ENCODE measurements at regions not wholly inside any gene's neighbourhood (a gene's known extent, or its start where the extent isn't known, plus 50 kb on each side); places are given as distances from the start of the nearest gene placed in this dataset.
A peak's percentile ranks its signal among the peaks of the same experiment; 100 is the strongest.

DNA sequence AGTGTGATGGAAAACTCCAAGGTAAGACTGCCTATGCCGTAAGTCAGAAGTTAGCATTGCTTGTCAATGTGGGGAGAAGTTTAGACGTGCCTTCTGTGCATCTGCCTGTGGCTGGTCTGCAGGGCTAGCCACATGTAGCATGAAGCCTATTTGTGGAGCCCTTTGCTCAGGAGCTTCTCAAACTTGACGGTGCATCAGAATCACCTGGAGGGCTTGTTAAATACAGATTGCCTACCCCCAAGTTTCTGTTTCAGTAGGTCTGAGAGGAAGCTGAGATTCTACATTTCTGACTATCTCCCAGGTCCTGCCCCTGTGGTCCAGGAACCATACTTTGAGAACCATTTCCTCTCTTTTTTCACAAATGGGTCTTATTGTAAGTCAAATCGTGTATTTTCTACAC, 292.1 kb upstream of the TPM1 start:
- H3K9me3 ChIP-seq (replicated peaks; ENCODE audit: insufficient read depth, low read length), result no peaks in the 10 kb centered on the region
- no peaks in the 10 kb centered on the region; the same call in 1 of the 2 replicates for H3F3A ChIP-seq (ENCODE audit: insufficient read depth, low read length)
- 0 out of 2 replicates have a peak, but pooled peaks cover 4% of the 10 kb centered on the region for H3K4me1 ChIP-seq (ENCODE audit: low read length)
- no peak overlapping the region for H3K4me3 ChIP-seq (ENCODE audit: low read length)
- H3K79me2 ChIP-seq (ENCODE audit: low read length), result no peaks in the 10 kb centered on the region
- no peak overlapping the region for H3K9ac ChIP-seq (ENCODE audit: low read length)
- H3K27me3 ChIP-seq (replicated peaks; ENCODE audit: insufficient read depth, low read length), result no peaks in the 10 kb centered on the region
- DNase-seq, result peak; percentile 73
- H3K27ac ChIP-seq (ENCODE audit: low read length), result no peak overlapping the region
- H4K20me1 ChIP-seq (ENCODE audit: insufficient read depth, low read length), result no peaks in the 10 kb centered on the region
- no peaks in the 10 kb centered on the region for H3K9me2 ChIP-seq (replicated peaks; ENCODE audit: insufficient read depth, low read length)
- TF ChIP-seq, protein P1, sequence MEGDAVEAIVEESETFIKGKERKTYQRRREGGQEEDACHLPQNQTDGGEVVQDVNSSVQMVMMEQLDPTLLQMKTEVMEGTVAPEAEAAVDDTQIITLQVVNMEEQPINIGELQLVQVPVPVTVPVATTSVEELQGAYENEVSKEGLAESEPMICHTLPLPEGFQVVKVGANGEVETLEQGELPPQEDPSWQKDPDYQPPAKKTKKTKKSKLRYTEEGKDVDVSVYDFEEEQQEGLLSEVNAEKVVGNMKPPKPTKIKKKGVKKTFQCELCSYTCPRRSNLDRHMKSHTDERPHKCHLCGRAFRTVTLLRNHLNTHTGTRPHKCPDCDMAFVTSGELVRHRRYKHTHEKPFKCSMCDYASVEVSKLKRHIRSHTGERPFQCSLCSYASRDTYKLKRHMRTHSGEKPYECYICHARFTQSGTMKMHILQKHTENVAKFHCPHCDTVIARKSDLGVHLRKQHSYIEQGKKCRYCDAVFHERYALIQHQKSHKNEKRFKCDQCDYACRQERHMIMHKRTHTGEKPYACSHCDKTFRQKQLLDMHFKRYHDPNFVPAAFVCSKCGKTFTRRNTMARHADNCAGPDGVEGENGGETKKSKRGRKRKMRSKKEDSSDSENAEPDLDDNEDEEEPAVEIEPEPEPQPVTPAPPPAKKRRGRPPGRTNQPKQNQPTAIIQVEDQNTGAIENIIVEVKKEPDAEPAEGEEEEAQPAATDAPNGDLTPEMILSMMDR (IDR thresholded peaks at IDR 0.05; ENCODE audit: low read length), result no peak
- no peaks in the 10 kb centered on the region for H3K36me3 ChIP-seq (replicated peaks; ENCODE audit: insufficient read depth, low read length)
- peak overlapping the region; percentile 7; the same call in 1 of the 2 replicates for H3K4me2 ChIP-seq (ENCODE audit: low read depth, low read length)
- 0 out of 2 replicates have a peak overlapping the region, but pooled peaks have one; percentile 14 for H2AFZ ChIP-seq (ENCODE audit: low read length)

DNA sequence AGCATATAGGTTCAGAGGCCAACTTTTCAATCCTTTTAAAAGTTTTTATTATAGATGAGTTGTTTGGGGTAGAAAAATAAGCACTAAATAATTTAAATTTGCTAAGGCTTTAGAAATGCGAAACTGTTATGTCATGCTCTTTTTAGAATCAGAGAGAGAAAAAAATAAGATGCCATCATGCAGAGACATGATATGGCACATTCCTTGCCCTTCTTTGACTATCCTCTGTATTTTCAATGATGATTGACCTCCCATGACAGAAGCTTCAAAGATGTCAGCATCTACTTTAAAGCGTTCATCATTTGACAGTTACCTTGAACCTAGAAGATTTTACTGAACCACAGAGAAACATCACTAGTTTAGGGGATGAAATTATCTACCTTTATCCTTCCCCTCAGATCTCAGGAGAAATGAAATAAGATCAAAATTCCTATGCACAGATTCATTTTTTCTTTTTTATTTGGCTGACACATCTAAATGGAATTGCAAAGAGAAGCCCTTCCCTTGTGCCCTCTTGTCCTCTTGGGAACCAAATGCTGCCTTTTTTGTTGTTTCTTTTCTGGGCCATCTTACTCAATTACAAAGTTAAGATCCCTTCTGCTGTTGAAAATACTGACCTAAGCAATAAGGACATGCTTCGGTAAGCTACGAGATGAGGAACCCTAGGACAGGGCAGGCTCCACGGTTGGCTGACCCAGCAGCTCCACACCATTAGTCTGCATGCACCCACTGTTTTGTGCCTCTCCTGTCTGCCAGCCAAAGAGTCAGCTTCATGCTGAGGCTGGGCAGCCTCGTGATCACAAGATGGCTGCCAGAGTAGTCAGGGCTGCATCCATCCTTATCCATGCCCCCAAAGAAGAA, 289.7 kb upstream of the TPM1 start:
- H3K4me1 ChIP-seq (ENCODE audit: low read length), result 0 out of 2 replicates have a peak, but pooled peaks cover 4% of the 10 kb centered on the region
- no peaks in the 10 kb centered on the region for H3K27me3 ChIP-seq (replicated peaks; ENCODE audit: insufficient read depth, low read length)
- H3K9me3 ChIP-seq (replicated peaks; ENCODE audit: insufficient read depth, low read length), result no peaks in the 10 kb centered on the region
- no peaks in the 10 kb centered on the region for H3K36me3 ChIP-seq (replicated peaks; ENCODE audit: insufficient read depth, low read length)
- no peak for DNase-seq
- no peaks in the 10 kb centered on the region for H3K79me2 ChIP-seq (ENCODE audit: low read length)
- no peak overlapping the region for H3K9ac ChIP-seq (ENCODE audit: low read length)
- H3K4me3 ChIP-seq (ENCODE audit: low read length), result no peak overlapping the region
- H2AFZ ChIP-seq (ENCODE audit: low read length), result no peak overlapping the region
- no peaks in the 10 kb centered on the region; the same call in 1 of the 2 replicates for H3F3A ChIP-seq (ENCODE audit: insufficient read depth, low read length)
- no peak overlapping the region for H3K27ac ChIP-seq (ENCODE audit: low read length)
- H4K20me1 ChIP-seq (ENCODE audit: insufficient read depth, low read length), result no peaks in the 10 kb centered on the region
- no peak overlapping the region for H3K4me2 ChIP-seq (ENCODE audit: low read depth, low read length)
- TF ChIP-seq, protein P1 (IDR thresholded peaks at IDR 0.05; ENCODE audit: low read length), result no peak
- TF ChIP-seq EZH2 (optimal IDR thresholded peaks at IDR 0.05; ENCODE audit: low read depth, low read length) (no peak), EZH2phosphoT487 (IDR thresholded peaks at IDR 0.05; ENCODE audit: low read length) (no peak)
- no peaks in the 10 kb centered on the region for H3K9me2 ChIP-seq (replicated peaks; ENCODE audit: insufficient read depth, low read length)

DNA sequence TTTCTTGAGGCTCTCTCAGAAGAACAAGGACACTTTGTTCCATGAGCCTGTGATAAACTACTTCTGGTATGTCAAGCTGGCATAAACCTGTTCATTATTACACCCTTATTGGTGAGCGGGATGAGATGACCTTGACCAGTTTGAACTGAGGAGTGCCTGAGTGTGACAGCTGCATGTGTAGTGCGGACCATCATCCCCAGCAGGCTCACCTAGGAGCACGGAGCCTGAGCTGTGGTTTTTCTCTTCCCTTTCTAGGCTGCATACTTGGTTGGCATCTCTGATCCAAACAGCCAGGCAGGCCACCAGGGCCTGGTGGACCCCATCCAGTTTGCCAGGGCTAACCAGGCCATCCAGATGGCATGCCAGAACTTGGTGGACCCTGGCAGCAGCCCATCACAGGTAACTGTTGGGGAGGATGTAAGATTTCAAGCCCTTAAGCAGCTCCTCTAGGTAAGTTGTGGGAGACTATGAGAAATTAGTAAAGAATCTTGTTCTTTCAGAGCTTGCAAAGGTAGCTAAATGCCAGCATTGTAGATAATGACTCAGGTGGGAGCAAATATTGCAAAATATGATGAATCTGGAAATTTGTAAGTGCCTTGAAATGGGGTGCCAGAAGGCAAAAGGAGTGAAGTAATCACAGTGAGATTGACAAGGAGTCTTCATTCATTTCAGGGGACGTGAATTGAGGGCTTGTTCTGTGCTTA, 288.9 kb upstream of the TPM1 start:
- no peak overlapping the region for H3K9ac ChIP-seq (ENCODE audit: low read length)
- H3K9me3 ChIP-seq (replicated peaks; ENCODE audit: insufficient read depth, low read length), result no peaks in the 10 kb centered on the region
- H3K9me2 ChIP-seq (replicated peaks; ENCODE audit: insufficient read depth, low read length), result no peaks in the 10 kb centered on the region
- H3K27ac ChIP-seq (ENCODE audit: low read length), result no peak overlapping the region
- H3K4me3 ChIP-seq (ENCODE audit: low read length), result no peak overlapping the region
- 0 out of 2 replicates have a peak, but pooled peaks cover 4% of the 10 kb centered on the region for H3K4me1 ChIP-seq (ENCODE audit: low read length)
- no peaks in the 10 kb centered on the region; the same call in 1 of the 2 replicates for H3F3A ChIP-seq (ENCODE audit: insufficient read depth, low read length)
- no peak for DNase-seq
- no peaks in the 10 kb centered on the region for H4K20me1 ChIP-seq (ENCODE audit: insufficient read depth, low read length)
- TF ChIP-seq, protein P1 (IDR thresholded peaks at IDR 0.05; ENCODE audit: low read length), result no peak
- TF ChIP-seq EZH2phosphoT487 (IDR thresholded peaks at IDR 0.05; ENCODE audit: low read length) (no peak), EZH2 (optimal IDR thresholded peaks at IDR 0.05; ENCODE audit: low read depth, low read length) (no peak)
- no peak overlapping the region for H2AFZ ChIP-seq (ENCODE audit: low read length)
- no peaks in the 10 kb centered on the region for H3K36me3 ChIP-seq (replicated peaks; ENCODE audit: insufficient read depth, low read length)
- H3K27me3 ChIP-seq (replicated peaks; ENCODE audit: insufficient read depth, low read length), result no peaks in the 10 kb centered on the region
- no peak overlapping the region for H3K4me2 ChIP-seq (ENCODE audit: low read depth, low read length)
- no peaks in the 10 kb centered on the region for H3K79me2 ChIP-seq (ENCODE audit: low read length)

Measured in MM.1S (cell line).